Esophagus muscularis mucosa (tissue), 3 donors: ENCODE measurements at regions not wholly inside any gene's neighbourhood (a gene's known extent, or its start where the extent isn't known, plus 50 kb on each side); places are given as distances from the start of the nearest gene placed in this dataset.

Experiments
- CTCF ChIP-seq, 3 experiments: fragments of 200-600 bp in 2 of 3; fragments of 450-650 bp in 1 of 3; sonication (generic) in 2 of 3; IDR thresholded peaks; one replicate each; pipeline ENCODE4 v1.5.1; 2017 to 2019; ENCODE audit warnings: antibody characterized with exemption in 3 of 3, mild to moderate bottlenecking in 2 of 3, moderate library complexity in 1 of 3
- POLR2A ChIP-seq: fragments of 450-650 bp; IDR thresholded peaks from one replicate; pipeline ENCODE4 v1.6.1; 2017; ENCODE audit warnings: antibody characterized with exemption, moderate library complexity, mild to moderate bottlenecking, low read depth
- POLR2AphosphoS5 ChIP-seq, 2 donors: sonication (generic); formaldehyde crosslinking; IDR thresholded peaks; one replicate each; pipeline ENCODE4 v1.6.1; 2017; ENCODE audit warnings: antibody characterized with exemption in 2 of 2

GRCh38 chr15:62985768-62986167 is 56.8 kb upstream of the TPM1 start:
- no peak for TF ChIP-seq CTCF (IDR thresholded peaks at IDR 0.05)
- no peak for TF ChIP-seq POLR2A
- TF ChIP-seq POLR2AphosphoS5 (IDR thresholded peaks at IDR 0.05), result no peak
